ENCODE measurements at regions not wholly inside any gene's neighbourhood (a gene's known extent, or its start where the extent isn't known, plus 50 kb on each side); places are given as distances from the start of the nearest gene placed in this dataset.

GRCh38 chr1:47703156-47703825 is 265.4 kb downstream of the FOXD2 start:
- no peak for TF ChIP-seq CTCF (IDR thresholded peaks at IDR 0.05)
- no peak for TF ChIP-seq POLR2A (IDR thresholded peaks at IDR 0.05)
- TF ChIP-seq EP300 (IDR thresholded peaks at IDR 0.05), result no peak
- no peak for TF ChIP-seq POLR2AphosphoS5 (IDR thresholded peaks at IDR 0.05)

All from sigmoid colon (tissue), 4 donors.